PFSK-1 (cell line): ENCODE measurements at regions not wholly inside any gene's neighbourhood (a gene's known extent, or its start where the extent isn't known, plus 50 kb on each side); places are given as distances from the start of the nearest gene placed in this dataset.

Source experiments
- FOXP2 ChIP-seq: optimal IDR thresholded peaks from 2 replicates; pipeline ENCODE3; 2011; ENCODE audit warnings: borderline replicate concordance, control low read depth, inconsistent platforms; ENCODE audit not compliant: insufficient read depth; ENCODE audit errors: extremely low read length, extremely low read depth
- POLR2AphosphoS5 ChIP-seq: IDR thresholded peaks from 2 replicates; pipeline ENCODE4 v1.6.1; 2012; ENCODE audit warnings: low read depth, mild to moderate bottlenecking, control low read depth, low read length, moderate library complexity
- REST ChIP-seq, 2 experiments: IDR thresholded peaks; 2 replicates each; pipeline versions ENCODE4 v1.6.1 to v1.8.0; 2011 to 2012; ENCODE audit warnings: low read depth in 2 of 2, low read length in 2 of 2, control low read depth in 1 of 2, inconsistent platforms in 1 of 2, mild to moderate bottlenecking in 1 of 2, moderate library complexity in 1 of 2; ENCODE audit not compliant: insufficient read depth in 1 of 2
- SIN3A ChIP-seq: IDR thresholded peaks from 2 replicates; pipeline ENCODE4 v1.6.1; 2012; ENCODE audit warnings: mild to moderate bottlenecking, low read length, moderate library complexity, borderline replicate concordance; ENCODE audit not compliant: insufficient read depth
- TAF1 ChIP-seq: IDR thresholded peaks from 2 replicates; pipeline ENCODE4 v1.6.1; 2012; ENCODE audit warnings: low read length, control low read depth, borderline replicate concordance; ENCODE audit not compliant: insufficient read depth

DNA sequence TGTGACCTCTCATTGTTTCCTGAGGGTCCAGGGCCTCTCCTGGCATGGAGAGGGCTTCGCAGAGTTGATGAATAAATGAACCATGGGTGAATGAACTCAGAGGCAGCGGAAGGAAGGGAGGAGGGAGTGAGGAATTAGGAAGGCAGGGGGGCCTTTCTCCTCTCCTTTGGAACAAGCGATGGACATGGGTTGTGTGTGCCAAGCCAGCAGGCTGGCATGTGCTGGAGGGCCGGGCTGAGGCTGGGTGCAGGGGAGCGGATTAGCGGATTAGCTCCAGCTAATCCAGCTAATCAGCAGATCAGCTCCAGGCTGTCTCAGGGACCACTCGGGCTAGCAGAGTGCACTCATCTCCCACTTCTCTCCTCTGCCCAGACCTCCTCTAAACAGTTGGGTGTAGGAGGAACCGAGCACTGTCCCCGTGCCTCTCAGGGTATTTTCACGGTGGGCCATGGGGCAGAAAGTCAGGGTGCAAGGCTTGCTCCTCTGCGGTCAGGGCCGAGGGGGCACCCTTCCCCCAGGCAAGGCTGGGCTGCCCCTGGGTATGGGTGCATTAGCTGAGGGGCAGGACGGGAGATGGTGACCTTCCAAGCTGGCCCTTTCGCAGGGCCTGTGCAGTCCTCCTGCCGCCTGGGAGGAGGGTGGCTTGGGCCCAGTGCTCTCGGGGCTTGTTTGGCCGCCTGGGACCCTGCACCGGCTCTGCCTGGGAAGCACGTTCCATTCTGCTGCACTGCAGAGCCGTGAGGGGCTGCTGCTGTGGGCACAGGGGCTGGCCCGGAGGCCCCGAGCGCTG is 120.3 kb upstream of the B3GAT1 start:
- TF ChIP-seq SIN3A = no peak
- TF ChIP-seq TAF1 = no peak
- no peak for TF ChIP-seq POLR2AphosphoS5
- no peak for TF ChIP-seq FOXP2
- no peak for TF ChIP-seq REST (IDR thresholded peaks at IDR 0.05; ENCODE audit: insufficient read depth in 1 of 2, low read depth in 2 of 2, low read length in 2 of 2)

GRCh38 chr11:134531327-134532130 is 119.5 kb upstream of the B3GAT1 start:
- TF ChIP-seq POLR2AphosphoS5 = no peak
- TF ChIP-seq TAF1 = no peak
- no peak for TF ChIP-seq REST (IDR thresholded peaks at IDR 0.05; ENCODE audit: insufficient read depth in 1 of 2, low read depth in 2 of 2, low read length in 2 of 2)

DNA sequence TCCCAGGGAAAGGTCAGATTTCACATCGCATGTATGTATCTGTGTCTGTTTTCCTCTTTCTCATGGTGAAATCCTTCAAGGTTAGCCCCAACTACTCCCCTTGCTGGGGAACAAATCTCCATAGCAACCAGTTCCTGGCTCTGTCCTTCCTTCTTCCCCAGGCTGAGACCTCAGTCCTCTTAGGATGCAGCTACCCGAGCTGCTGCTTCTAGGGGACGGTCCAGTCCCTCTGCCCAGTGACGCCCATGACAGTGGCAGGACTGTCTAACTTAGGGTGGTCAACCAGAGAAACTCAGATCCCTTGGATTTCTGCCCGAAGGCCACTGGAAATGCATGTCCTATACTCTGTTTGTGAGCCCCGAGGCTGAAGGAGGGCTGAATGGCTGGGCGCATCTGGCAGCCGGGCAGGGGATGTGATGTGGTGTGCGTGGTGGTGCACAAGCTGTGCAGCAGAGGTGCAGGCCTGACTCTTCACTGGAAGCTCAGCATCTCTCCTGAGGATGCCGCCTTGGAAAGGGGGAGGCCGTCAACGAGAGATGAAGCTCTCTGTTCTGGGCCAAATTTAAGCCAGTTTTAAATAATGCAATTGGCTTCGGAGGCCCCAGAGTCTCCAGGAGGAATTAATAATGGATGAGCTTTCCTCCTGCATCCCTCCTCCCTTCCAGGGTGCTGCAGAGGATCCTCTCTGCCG is 118.7 kb upstream of the B3GAT1 start:
- TF ChIP-seq FOXP2 = no peak
- no peak for TF ChIP-seq POLR2AphosphoS5
- TF ChIP-seq SIN3A = no peak
- no peak for TF ChIP-seq REST (IDR thresholded peaks at IDR 0.05; ENCODE audit: insufficient read depth in 1 of 2, low read depth in 2 of 2, low read length in 2 of 2)
- no peak for TF ChIP-seq TAF1

GRCh38 chr11:134529212-134530096 is 117.4 kb upstream of the B3GAT1 start:
- TF ChIP-seq TAF1 (no peak), FOXP2 (no peak), SIN3A (no peak), REST (IDR thresholded peaks at IDR 0.05; ENCODE audit: insufficient read depth in 1 of 2, low read depth in 2 of 2, low read length in 2 of 2) (no peak), POLR2AphosphoS5 (no peak)
